Adrenal gland (tissue), 9 donors: ENCODE measurements at regions not wholly inside any gene's neighbourhood (a gene's known extent, or its start where the extent isn't known, plus 50 kb on each side); places are given as distances from the start of the nearest gene placed in this dataset.

ENCODE experiments used
- DNase-seq, 7 donors: peaks; one replicate each; pipeline ENCODE4 v3.0.0-alpha.2; 2019 to 2020
- H3K27ac ChIP-seq, 5 donors: fragments of 200-600 bp; sonication (generic) in 4 of 5; 1 replicate in 3 of 5; 2 replicates in 2 of 5; pipeline versions ENCODE4 v1.5.1 to v1.8.0; 2016 to 2020; ENCODE audit warnings: mild to moderate bottlenecking in 1 of 5
- H3K27me3 ChIP-seq: fragments of 200-600 bp; 2 replicates; pipeline ENCODE4 v1.8.0; 2021
- H3K36me3 ChIP-seq, 2 donors: fragments of 200-600 bp; replicated peaks in 1 of 2; 1 replicate in 1 of 2; 2 replicates in 1 of 2; pipeline versions ENCODE4 v1.5.1 to v1.8.0; 2018 to 2022
- H3K4me1 ChIP-seq, 2 donors: fragments of 200-600 bp; replicated peaks in 1 of 2; 1 replicate in 1 of 2; 2 replicates in 1 of 2; pipeline versions ENCODE4 v1.5.1 to v1.8.0; 2018 to 2021
- H3K4me3 ChIP-seq, 4 donors: fragments of 200-600 bp; sonication (generic) in 3 of 4; one replicate each; pipeline ENCODE4 v1.5.1; 2016 to 2018
- H3K9me3 ChIP-seq, 3 donors: fragments of 200-600 bp; sonication (generic) in 1 of 3; replicated peaks in 1 of 3; 1 replicate in 2 of 3; 2 replicates in 1 of 3; pipeline versions ENCODE4 v1.5.1 to v1.8.0; 2016 to 2021
- CTCF ChIP-seq, 6 experiments: fragments of 450-650 bp in 4 of 6; fragments of 200-600 bp in 2 of 6; sonication (generic) in 1 of 6; IDR thresholded peaks; 1 replicate in 5 of 6; 2 replicates in 1 of 6; pipeline versions ENCODE4 v1.5.1 to v1.8.0; 2016 to 2021; ENCODE audit warnings: antibody characterized with exemption in 6 of 6, mild to moderate bottlenecking in 2 of 6, moderate library complexity in 1 of 6
- POLR2A ChIP-seq, 2 donors: fragments of 450-650 bp; IDR thresholded peaks; one replicate each; pipeline ENCODE4 v1.6.1; 2017; ENCODE audit warnings: antibody characterized with exemption in 2 of 2, mild to moderate bottlenecking in 2 of 2, moderate library complexity in 1 of 2
- WGBS, 4 donors: extraction: QIAGEN DNeasy Blood & Tissue Kit in 2 of 4; methylation state at CpG; one replicate each; pipeline versions ENCODE4 v1.1.5 to v1.1.7; 2013 to 2017; 5-methylcytosine and 5-hydroxymethylcytosine counted together
- intact Hi-C, 2 donors: fragments of 100-400 bp; cut with DNase I; formaldehyde crosslinking; loops; one replicate each; pipeline versions ENCODE4 v1.14.1 to v1.15.0; 2022 to 2023
- donor health status: healthy with polysubstance abuse.
- donor health status: Bipolar disorder and iron deficiency.
- donor health status: DM: yes; HTN: yes; CAD: no.
- donor health status: DM: no; HTN: no; CAD: no.
- donor health status: DM: no; HTN: no; CAD: no.

- H3K4me3 ChIP-seq: no peak overlapping the region
- intact Hi-C loops: no loop called here
- H3K27me3 ChIP-seq: no peaks in the 10 kb centered on the region
- DNase-seq: no peak
- H3K9me3 ChIP-seq: no peaks in the 10 kb centered on the region
- H3K27ac ChIP-seq: no peak overlapping the region
- H3K36me3 ChIP-seq: no peaks in the 10 kb centered on the region
- H3K4me1 ChIP-seq: no peaks in the 10 kb centered on the region
- 35 to 59% (median 48%) methylated on average over 2 of the region's 2 CpGs for WGBS, 4 donors
- no peak for TF ChIP-seq POLR2A (IDR thresholded peaks at IDR 0.05)
- TF ChIP-seq CTCF (IDR thresholded peaks at IDR 0.05): no peak
Observed at GRCh38 chr2:107303964-107304363, 418.0 kb upstream of the ST6GAL2 start.

GRCh38 chr2:107305966-107306365 is 420.0 kb upstream of the ST6GAL2 start:
- Histone ChIP-seq H3K36me3 (no peaks in the 10 kb centered on the region), H3K4me3 (no peak overlapping the region), H3K4me1 (no peaks in the 10 kb centered on the region), H3K9me3 (no peaks in the 10 kb centered on the region), H3K27me3 (no peaks in the 10 kb centered on the region), H3K27ac (no peak overlapping the region)
- intact Hi-C loops: no loop called here
- no peak for DNase-seq
- WGBS, 4 donors: 61 to 75% (median 64%) methylated on average over 4 of the region's 4 CpGs
- TF ChIP-seq CTCF (IDR thresholded peaks at IDR 0.05) (no peak), POLR2A (IDR thresholded peaks at IDR 0.05) (no peak)

- H3K9me3 ChIP-seq: no peaks in the 10 kb centered on the region
- TF ChIP-seq POLR2A (IDR thresholded peaks at IDR 0.05) (no peak), CTCF (IDR thresholded peaks at IDR 0.05) (no peak)
- H3K4me1 ChIP-seq: no peaks in the 10 kb centered on the region
- no peaks in the 10 kb centered on the region for H3K27me3 ChIP-seq
- 62 to 69% (median 64%) methylated on average over 2 of the region's 2 CpGs for WGBS, 4 donors
- no peak overlapping the region for H3K27ac ChIP-seq
- DNase-seq: no peak
- H3K4me3 ChIP-seq: no peak overlapping the region
- intact Hi-C loops: no loop called here
- no peaks in the 10 kb centered on the region for H3K36me3 ChIP-seq
Observed at GRCh38 chr2:107306881-107307280, 420.9 kb upstream of the ST6GAL2 start.

GRCh38 chr2:107308835-107309234 is 422.9 kb upstream of the ST6GAL2 start:
- no peaks in the 10 kb centered on the region for H3K36me3 ChIP-seq
- no peaks in the 10 kb centered on the region for H3K27me3 ChIP-seq
- H3K4me1 ChIP-seq: no peaks in the 10 kb centered on the region
- H3K9me3 ChIP-seq: no peaks in the 10 kb centered on the region
- WGBS, 4 donors: 50 to 81% (median 71%) methylated on average over 1 of the region's 1 CpG
- no peak for DNase-seq
- TF ChIP-seq POLR2A (IDR thresholded peaks at IDR 0.05) (no peak), CTCF (IDR thresholded peaks at IDR 0.05) (no peak)
- H3K27ac ChIP-seq: no peak overlapping the region
- intact Hi-C loops: no loop called here
- no peak overlapping the region for H3K4me3 ChIP-seq
